T-helper 2 cell treated with Interferon-gamma antibody and Interleukin-4, amounts not matched to agents 5 μg/mL and 100 μg/mL, for 36 hours (primary cell): ENCODE measurements at regions not wholly inside any gene's neighbourhood (a gene's known extent, or its start where the extent isn't known, plus 50 kb on each side); places are given as distances from the start of the nearest gene placed in this dataset.

Experiments
- DNase-seq: peaks from one replicate; pipeline ENCODE4 v3.0.0; 2021; ENCODE audit warnings: low spot score
- H3K27ac Mint-ChIP-seq: one replicate; pipeline ENCODE4 v1.8.0; 2021; ENCODE audit warnings: mild to moderate bottlenecking, mixed read lengths
- H3K27me3 Mint-ChIP-seq: one replicate; pipeline ENCODE4 v1.8.0; 2021; ENCODE audit warnings: low read depth, mixed read lengths
- H3K36me3 Mint-ChIP-seq: one replicate; pipeline ENCODE4 v1.8.0; 2021; ENCODE audit warnings: low read depth, mixed read lengths
- H3K4me1 Mint-ChIP-seq: one replicate; pipeline ENCODE4 v1.8.0; 2021; ENCODE audit warnings: low read depth, mixed read lengths
- H3K4me3 Mint-ChIP-seq: one replicate; pipeline ENCODE4 v1.8.0; 2022; ENCODE audit warnings: mild to moderate bottlenecking, moderate library complexity, mixed read lengths
- H3K9me3 Mint-ChIP-seq: one replicate; pipeline ENCODE4 v1.8.0; 2021; ENCODE audit warnings: mixed read lengths

DNA sequence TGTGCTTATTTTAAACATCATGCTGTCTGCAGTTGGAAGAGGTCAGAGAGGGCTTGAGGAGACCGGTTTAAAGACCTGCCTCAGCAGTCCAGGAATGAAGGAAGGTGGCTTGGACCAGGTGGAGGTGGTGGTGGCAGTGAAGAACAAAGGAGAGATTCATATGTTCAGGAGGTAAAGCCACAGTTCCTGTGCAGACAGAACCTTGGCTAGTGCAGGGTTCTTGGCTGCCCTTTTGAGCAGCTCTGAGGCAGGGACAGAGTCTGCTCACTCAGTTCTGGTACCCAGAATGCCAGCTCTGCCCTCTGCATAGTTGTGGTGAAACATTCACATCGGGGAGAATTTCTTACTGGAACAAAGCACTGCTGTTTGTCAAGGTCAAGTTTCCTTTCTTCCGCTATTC, 669.7 kb upstream of the HS6ST1 start:
- Mint-ChIP-seq H3K27ac (no peak overlapping the region), H3K9me3 (no peaks in the 10 kb centered on the region), H3K27me3 (peaks cover 8% of the 10 kb centered on the region), H3K4me3 (no peak overlapping the region), H3K36me3 (no peaks in the 10 kb centered on the region), H3K4me1 (no peaks in the 10 kb centered on the region)
- DNase-seq: no peak

GRCh38 chr2:128988967-128989366, 670.3 kb upstream of the HS6ST1 start:
- Mint-ChIP-seq H3K27ac (no peak overlapping the region), H3K4me1 (no peaks in the 10 kb centered on the region), H3K9me3 (no peaks in the 10 kb centered on the region), H3K36me3 (no peaks in the 10 kb centered on the region), H3K4me3 (no peak overlapping the region), H3K27me3 (peaks cover 8% of the 10 kb centered on the region)
- DNase-seq: no peak

- H3K4me3 Mint-ChIP-seq: no peak overlapping the region
- H3K36me3 Mint-ChIP-seq: no peaks in the 10 kb centered on the region
- H3K27ac Mint-ChIP-seq: no peak overlapping the region
- DNase-seq: no peak
- H3K4me1 Mint-ChIP-seq: no peaks in the 10 kb centered on the region
- no peaks in the 10 kb centered on the region for H3K9me3 Mint-ChIP-seq
- H3K27me3 Mint-ChIP-seq: peaks cover 8% of the 10 kb centered on the region
Measured at GRCh38 chr2:128995086-128995485, 676.4 kb upstream of the HS6ST1 start.

DNA sequence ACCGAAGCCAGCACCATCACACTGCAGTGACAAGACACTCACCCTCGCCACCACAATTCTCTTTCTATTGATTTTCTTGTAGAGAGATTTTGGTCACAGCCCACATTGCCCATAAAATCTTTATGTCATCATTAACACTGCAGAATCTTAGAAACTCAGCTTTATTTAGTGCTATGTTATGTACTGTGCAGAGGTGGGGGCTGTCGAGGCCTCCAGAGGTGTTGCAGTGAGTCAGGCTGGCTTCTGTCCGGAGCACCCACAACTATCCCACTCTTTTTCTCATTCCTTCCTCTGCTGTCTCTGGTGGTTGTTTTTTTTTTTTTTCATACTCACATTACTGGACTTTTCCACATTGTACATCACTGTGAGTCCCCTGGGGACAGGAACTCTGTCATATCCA, 677.4 kb upstream of the HS6ST1 start:
- H3K36me3 Mint-ChIP-seq: no peaks in the 10 kb centered on the region
- H3K4me1 Mint-ChIP-seq: no peaks in the 10 kb centered on the region
- no peak for DNase-seq
- H3K9me3 Mint-ChIP-seq: no peaks in the 10 kb centered on the region
- H3K27ac Mint-ChIP-seq: no peak overlapping the region
- H3K27me3 Mint-ChIP-seq: peaks cover 4% of the 10 kb centered on the region
- no peak overlapping the region for H3K4me3 Mint-ChIP-seq

DNA sequence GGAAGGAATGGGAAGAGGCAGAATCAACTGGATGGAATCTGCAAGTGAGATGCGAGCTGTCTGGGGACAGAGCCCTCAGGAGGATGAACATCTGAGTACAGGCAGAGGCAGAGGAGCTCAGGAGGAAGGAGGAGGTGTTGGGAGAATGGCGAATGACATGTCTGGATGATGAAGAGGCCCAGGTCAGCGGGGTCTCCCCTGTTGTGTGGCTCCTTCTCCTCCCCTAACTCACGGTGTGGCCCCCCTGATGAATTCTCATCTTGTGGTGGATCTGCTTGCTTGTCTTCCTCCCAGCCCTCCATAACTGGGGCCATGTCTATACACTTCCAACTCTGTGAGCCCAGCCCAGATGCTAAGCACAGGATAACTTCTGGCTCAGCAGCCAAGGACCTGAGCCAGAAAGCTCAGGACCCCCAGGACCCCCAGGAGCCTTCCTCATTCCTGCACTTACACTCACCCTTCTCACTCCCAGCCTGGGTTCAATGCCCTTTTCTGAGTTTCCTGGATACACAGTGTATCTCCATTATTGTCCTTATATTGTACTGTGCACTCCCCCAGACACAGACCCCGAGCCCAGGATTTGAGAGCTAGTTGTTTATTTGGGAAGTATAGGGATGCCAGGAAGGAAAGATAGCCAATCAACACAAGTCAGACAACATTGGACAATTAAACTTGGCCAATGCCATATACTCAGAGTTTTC, 678.6 kb upstream of the HS6ST1 start:
- no peak for DNase-seq
- no peaks in the 10 kb centered on the region for H3K4me1 Mint-ChIP-seq
- no peak overlapping the region for H3K27ac Mint-ChIP-seq
- H3K4me3 Mint-ChIP-seq: no peak overlapping the region
- H3K36me3 Mint-ChIP-seq: no peaks in the 10 kb centered on the region
- H3K27me3 Mint-ChIP-seq: peaks cover under 1% of the 10 kb centered on the region
- H3K9me3 Mint-ChIP-seq: no peaks in the 10 kb centered on the region

- no peaks in the 10 kb centered on the region for H3K4me1 Mint-ChIP-seq
- H3K36me3 Mint-ChIP-seq: no peaks in the 10 kb centered on the region
- no peak overlapping the region for H3K27ac Mint-ChIP-seq
- peaks cover 3% of the 10 kb centered on the region for H3K27me3 Mint-ChIP-seq
- H3K4me3 Mint-ChIP-seq: no peak overlapping the region
- H3K9me3 Mint-ChIP-seq: no peaks in the 10 kb centered on the region
- no peak for DNase-seq
Measured at GRCh38 chr2:129001926-129002325, 683.3 kb upstream of the HS6ST1 start.

DNA sequence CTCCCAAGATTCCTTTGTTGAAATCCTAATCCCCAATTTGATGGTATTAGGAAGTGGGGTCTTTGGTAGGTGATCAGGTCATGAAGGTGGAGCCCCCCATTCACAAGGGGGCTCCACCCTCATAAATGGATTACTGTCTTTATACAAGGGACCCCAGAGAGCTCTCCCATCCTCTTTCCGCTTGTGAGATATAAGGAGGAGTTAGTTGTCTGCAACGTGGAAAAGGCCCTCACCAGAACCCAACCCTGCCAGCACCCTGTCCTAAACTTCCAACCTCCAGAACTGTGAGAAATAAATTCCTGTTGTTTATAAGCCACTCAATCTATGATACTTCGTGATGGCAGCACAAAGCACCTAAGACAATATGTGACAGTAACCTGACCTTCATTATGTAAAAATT, 684.1 kb upstream of the HS6ST1 start:
- peaks cover 3% of the 10 kb centered on the region for H3K27me3 Mint-ChIP-seq
- no peaks in the 10 kb centered on the region for H3K36me3 Mint-ChIP-seq
- no peaks in the 10 kb centered on the region for H3K9me3 Mint-ChIP-seq
- no peak overlapping the region for H3K27ac Mint-ChIP-seq
- DNase-seq: no peak
- H3K4me3 Mint-ChIP-seq: no peak overlapping the region
- no peaks in the 10 kb centered on the region for H3K4me1 Mint-ChIP-seq

DNA sequence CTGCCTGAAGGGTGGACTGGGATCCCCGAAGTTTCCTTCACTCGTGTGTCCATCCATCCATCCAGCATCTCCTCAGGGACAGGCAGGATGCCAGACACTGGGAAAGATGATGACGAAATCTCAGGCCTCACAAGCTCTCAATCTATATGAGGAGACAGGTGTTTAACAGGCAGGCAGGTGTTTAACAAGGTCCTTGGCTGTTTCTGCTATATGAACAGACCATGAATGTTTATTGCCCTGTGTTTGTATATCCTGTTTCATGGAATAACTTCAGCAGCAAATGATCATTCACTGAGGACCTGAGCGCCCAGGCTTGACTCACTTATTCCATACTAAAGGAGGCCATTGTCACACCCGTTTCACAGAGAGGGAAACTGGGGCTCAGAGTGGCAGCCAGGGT, 685.8 kb upstream of the HS6ST1 start:
- Mint-ChIP-seq H3K27me3 (peaks cover 3% of the 10 kb centered on the region), H3K36me3 (no peaks in the 10 kb centered on the region), H3K4me3 (no peak overlapping the region), H3K27ac (no peak overlapping the region), H3K9me3 (no peaks in the 10 kb centered on the region), H3K4me1 (no peaks in the 10 kb centered on the region)
- DNase-seq: no peak

- Mint-ChIP-seq H3K36me3 (no peaks in the 10 kb centered on the region), H3K27me3 (peaks cover 3% of the 10 kb centered on the region), H3K27ac (no peak overlapping the region), H3K4me3 (no peak overlapping the region), H3K4me1 (no peaks in the 10 kb centered on the region), H3K9me3 (no peaks in the 10 kb centered on the region)
- DNase-seq: no peak
Measured at GRCh38 chr2:129004940-129005490, 686.3 kb upstream of the HS6ST1 start.

- no peak overlapping the region for H3K27ac Mint-ChIP-seq
- H3K36me3 Mint-ChIP-seq: no peaks in the 10 kb centered on the region
- no peak for DNase-seq
- no peaks in the 10 kb centered on the region for H3K4me1 Mint-ChIP-seq
- no peak overlapping the region for H3K4me3 Mint-ChIP-seq
- peaks cover 3% of the 10 kb centered on the region for H3K27me3 Mint-ChIP-seq
- H3K9me3 Mint-ChIP-seq: no peaks in the 10 kb centered on the region
Measured at GRCh38 chr2:129006135-129006886, 687.6 kb upstream of the HS6ST1 start.

DNA sequence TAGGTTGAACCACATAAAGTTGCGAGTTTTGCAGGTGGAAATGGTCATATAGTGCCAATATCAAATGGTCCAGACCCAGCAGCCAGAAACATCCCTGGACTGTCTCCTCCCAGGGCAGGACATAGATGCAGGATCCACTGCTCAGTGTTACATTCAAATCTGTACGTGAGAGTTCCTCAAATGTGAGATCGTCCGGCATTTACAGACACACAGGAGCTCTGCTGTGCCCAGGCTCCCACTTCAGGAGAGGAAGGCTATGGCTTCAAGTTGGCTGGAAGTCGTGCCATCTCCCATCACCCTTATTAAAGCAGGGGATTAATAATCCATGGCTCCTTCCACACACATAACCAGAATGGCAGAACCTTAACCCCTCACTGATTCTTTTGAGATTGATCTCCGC, 688.2 kb upstream of the HS6ST1 start:
- Mint-ChIP-seq H3K27ac (no peak overlapping the region), H3K36me3 (no peaks in the 10 kb centered on the region), H3K9me3 (no peaks in the 10 kb centered on the region), H3K4me1 (no peaks in the 10 kb centered on the region), H3K4me3 (no peak overlapping the region), H3K27me3 (peaks cover 6% of the 10 kb centered on the region)
- no peak for DNase-seq

GRCh38 chr2:129008055-129008880, 689.6 kb upstream of the HS6ST1 start:
- no peak overlapping the region for H3K4me3 Mint-ChIP-seq
- peaks cover 1% of the 10 kb centered on the region for H3K4me1 Mint-ChIP-seq
- DNase-seq: no peak
- H3K27me3 Mint-ChIP-seq: peaks cover 3% of the 10 kb centered on the region
- no peaks in the 10 kb centered on the region for H3K36me3 Mint-ChIP-seq
- H3K9me3 Mint-ChIP-seq: no peaks in the 10 kb centered on the region
- H3K27ac Mint-ChIP-seq: no peak overlapping the region

GRCh38 chr2:129008881-129009554, 690.4 kb upstream of the HS6ST1 start:
- Mint-ChIP-seq H3K27ac (no peak overlapping the region), H3K36me3 (no peaks in the 10 kb centered on the region), H3K27me3 (peaks cover 3% of the 10 kb centered on the region), H3K4me3 (no peak overlapping the region), H3K4me1 (peaks cover 3% of the 10 kb centered on the region), H3K9me3 (no peaks in the 10 kb centered on the region)
- no peak for DNase-seq
